ENCODE measurements at regions not wholly inside any gene's neighbourhood (a gene's known extent, or its start where the extent isn't known, plus 50 kb on each side); places are given as distances from the start of the nearest gene placed in this dataset.

DNA sequence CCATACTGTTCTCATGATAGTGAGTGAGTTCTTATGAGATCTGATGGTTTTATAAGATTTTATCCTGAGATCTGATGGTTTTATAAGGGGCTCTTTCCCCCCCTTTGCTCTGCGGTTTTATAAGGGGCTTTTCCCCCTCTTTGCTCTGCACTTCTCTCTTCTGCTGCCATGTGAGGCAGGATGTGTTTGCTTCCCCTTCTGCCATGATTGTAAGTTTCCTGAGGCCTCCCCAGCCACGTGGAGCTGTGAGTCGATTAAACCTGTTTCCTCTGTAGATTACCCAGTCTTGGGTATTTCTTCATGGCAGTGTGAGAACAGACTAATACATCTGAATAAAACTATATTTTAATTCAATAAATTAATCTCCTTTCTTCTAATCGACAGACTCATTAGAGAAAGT is 64.9 kb upstream of the ZSWIM6 start:
- Mint-ChIP-seq H3K36me3 (ENCODE audit: insufficient read depth, unreplicated experiment) (no peaks in the 10 kb centered on the region), H3K4me3 (ENCODE audit: low read depth, unreplicated experiment) (no peak overlapping the region), H3K27ac (ENCODE audit: unreplicated experiment) (no peak overlapping the region), H3K27me3 (ENCODE audit: unreplicated experiment) (no peaks in the 10 kb centered on the region), H3K9me3 (ENCODE audit: low read depth, unreplicated experiment) (no peaks in the 10 kb centered on the region), H3K4me1 (ENCODE audit: low read depth, unreplicated experiment) (peaks cover 10% of the 10 kb centered on the region)
- intact Hi-C loops (cut with micrococcal nuclease; ENCODE audit: unreplicated experiment), result no loop called here
- CTCF ChIA-PET, result no interaction called here
- no peak for DNase-seq
- TF ChIP-seq, protein P1, sequence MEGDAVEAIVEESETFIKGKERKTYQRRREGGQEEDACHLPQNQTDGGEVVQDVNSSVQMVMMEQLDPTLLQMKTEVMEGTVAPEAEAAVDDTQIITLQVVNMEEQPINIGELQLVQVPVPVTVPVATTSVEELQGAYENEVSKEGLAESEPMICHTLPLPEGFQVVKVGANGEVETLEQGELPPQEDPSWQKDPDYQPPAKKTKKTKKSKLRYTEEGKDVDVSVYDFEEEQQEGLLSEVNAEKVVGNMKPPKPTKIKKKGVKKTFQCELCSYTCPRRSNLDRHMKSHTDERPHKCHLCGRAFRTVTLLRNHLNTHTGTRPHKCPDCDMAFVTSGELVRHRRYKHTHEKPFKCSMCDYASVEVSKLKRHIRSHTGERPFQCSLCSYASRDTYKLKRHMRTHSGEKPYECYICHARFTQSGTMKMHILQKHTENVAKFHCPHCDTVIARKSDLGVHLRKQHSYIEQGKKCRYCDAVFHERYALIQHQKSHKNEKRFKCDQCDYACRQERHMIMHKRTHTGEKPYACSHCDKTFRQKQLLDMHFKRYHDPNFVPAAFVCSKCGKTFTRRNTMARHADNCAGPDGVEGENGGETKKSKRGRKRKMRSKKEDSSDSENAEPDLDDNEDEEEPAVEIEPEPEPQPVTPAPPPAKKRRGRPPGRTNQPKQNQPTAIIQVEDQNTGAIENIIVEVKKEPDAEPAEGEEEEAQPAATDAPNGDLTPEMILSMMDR (IDR thresholded peaks at IDR 0.05; ENCODE audit: unreplicated experiment), result no peak
- BruUV-seq (replicated peaks), result no TSS peak

DNA sequence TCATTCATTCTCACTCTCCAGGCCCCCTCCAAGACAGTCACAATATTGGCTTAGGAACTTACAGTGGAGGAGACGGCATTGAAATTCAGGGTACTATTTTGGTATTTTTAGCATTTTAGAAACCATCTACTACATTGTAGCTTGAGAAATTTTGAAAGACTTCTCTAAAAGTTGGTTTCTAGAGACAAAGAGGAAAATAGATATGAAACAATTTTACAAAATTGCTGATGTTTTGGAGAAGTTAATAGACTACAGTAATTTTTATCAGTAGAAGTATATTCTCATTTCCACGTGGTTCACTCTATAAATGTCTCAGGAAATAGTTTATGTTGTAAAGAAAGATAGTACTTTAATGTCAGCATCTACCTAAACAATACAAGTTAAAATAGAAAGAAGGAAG is 63.2 kb upstream of the ZSWIM6 start:
- Mint-ChIP-seq H3K36me3 (ENCODE audit: insufficient read depth, unreplicated experiment) (no peaks in the 10 kb centered on the region), H3K4me1 (ENCODE audit: low read depth, unreplicated experiment) (peaks cover 7% of the 10 kb centered on the region), H3K27ac (ENCODE audit: unreplicated experiment) (no peak overlapping the region), H3K4me3 (ENCODE audit: low read depth, unreplicated experiment) (no peak overlapping the region), H3K9me3 (ENCODE audit: low read depth, unreplicated experiment) (no peaks in the 10 kb centered on the region), H3K27me3 (ENCODE audit: unreplicated experiment) (no peaks in the 10 kb centered on the region)
- TF ChIP-seq, protein P1 (IDR thresholded peaks at IDR 0.05; ENCODE audit: unreplicated experiment), result no peak
- intact Hi-C loops (cut with micrococcal nuclease; ENCODE audit: unreplicated experiment), result no loop called here
- BruUV-seq (replicated peaks), result no TSS peak
- no peak for DNase-seq
- CTCF ChIA-PET, result interaction anchor here (0.5 kb wide), 1 partner anchor 130 kb away, joined by 3 read pairs; no protein-coding TSS in a partner anchor

DNA sequence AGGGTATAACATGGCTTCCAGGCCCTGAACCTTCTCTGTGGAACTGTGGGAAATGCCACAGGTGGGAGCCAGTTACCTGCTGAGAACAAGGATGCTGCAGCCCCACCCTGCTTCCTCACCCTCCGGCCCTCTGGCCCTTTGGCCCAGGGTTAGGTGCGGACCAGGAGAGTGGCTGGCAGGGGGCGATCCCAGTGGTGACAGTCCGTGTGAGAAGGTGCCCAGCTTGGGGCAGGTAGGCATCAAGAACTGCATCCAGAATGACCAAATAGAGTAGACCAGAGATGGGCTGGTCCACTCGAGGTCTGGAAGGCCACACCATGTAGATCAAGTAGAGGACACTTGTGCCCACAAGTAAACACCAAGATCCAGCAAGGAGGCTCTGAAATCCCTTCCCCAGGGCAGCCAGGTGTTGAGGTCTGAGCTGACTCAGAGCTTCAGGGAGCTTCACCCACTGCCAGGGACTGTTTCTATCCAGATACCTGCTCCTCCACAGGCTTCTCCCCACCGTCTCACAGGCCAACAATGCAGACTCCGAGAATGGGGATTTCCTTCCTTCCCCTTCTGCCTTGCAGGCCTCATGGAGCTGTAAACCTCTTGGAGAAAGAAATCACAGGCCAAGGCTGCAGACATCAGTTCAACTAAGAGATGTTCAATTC is 61.4 kb upstream of the ZSWIM6 start:
- Mint-ChIP-seq H3K27ac (ENCODE audit: unreplicated experiment) (no peak overlapping the region), H3K4me1 (ENCODE audit: low read depth, unreplicated experiment) (no peaks in the 10 kb centered on the region), H3K36me3 (ENCODE audit: insufficient read depth, unreplicated experiment) (no peaks in the 10 kb centered on the region), H3K9me3 (ENCODE audit: low read depth, unreplicated experiment) (no peaks in the 10 kb centered on the region), H3K4me3 (ENCODE audit: low read depth, unreplicated experiment) (no peak overlapping the region), H3K27me3 (ENCODE audit: unreplicated experiment) (no peaks in the 10 kb centered on the region)
- CTCF ChIA-PET, result no interaction called here
- no TSS peak for BruUV-seq (replicated peaks)
- TF ChIP-seq, protein P1 (IDR thresholded peaks at IDR 0.05; ENCODE audit: unreplicated experiment), result no peak
- DNase-seq, result no peak
- intact Hi-C loops (cut with micrococcal nuclease; ENCODE audit: unreplicated experiment), result no loop called here

DNA sequence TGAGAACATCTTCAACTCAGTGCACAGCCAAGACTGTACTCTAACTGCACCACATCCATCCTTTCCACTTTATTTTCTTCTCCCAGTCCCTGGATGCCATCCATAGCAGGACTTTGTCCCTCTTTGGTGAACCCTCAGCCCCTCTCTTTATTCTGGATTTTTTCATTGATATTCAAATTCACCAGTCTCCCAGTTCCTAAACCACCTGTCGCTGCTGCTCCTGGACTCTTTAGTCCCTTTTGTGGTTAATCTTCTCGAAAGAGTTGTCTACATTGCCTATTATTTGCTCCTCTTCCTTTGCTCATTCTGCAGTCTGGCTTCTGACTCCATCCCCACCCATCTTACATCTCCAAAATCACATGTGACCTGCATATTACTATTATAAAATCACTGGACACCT is 59.4 kb upstream of the ZSWIM6 start:
- DNase-seq, result no peak
- CTCF ChIA-PET, result interaction anchor here (0.7 to 0.8 kb wide), 2 partner anchors 10 to 29 kb away, joined by 4 to 5 read pairs; no protein-coding TSS in a partner anchor
- intact Hi-C loops (cut with micrococcal nuclease; ENCODE audit: unreplicated experiment), result no loop called here
- Mint-ChIP-seq H3K4me1 (ENCODE audit: low read depth, unreplicated experiment) (peaks cover 11% of the 10 kb centered on the region), H3K36me3 (ENCODE audit: insufficient read depth, unreplicated experiment) (peaks cover 6% of the 10 kb centered on the region), H3K27me3 (ENCODE audit: unreplicated experiment) (no peaks in the 10 kb centered on the region), H3K4me3 (ENCODE audit: low read depth, unreplicated experiment) (no peak overlapping the region), H3K27ac (ENCODE audit: unreplicated experiment) (no peak overlapping the region), H3K9me3 (ENCODE audit: low read depth, unreplicated experiment) (no peaks in the 10 kb centered on the region)
- TF ChIP-seq, protein P1 (IDR thresholded peaks at IDR 0.05; ENCODE audit: unreplicated experiment), result no peak
- no TSS peak for BruUV-seq (replicated peaks)

All from Calu3 (cell line).